SK-N-SH (cell line): ENCODE measurements at regions not wholly inside any gene's neighbourhood (a gene's known extent, or its start where the extent isn't known, plus 50 kb on each side); places are given as distances from the start of the nearest gene placed in this dataset.

Experiments
- CTCF ChIA-PET: fragments of 300-600, 350-600 bp; formaldehyde crosslinking; extraction: SDS; loops from one replicate; lab custom pipeline; 2021; lab: Yijun Ruan, JAX
- POLR2A ChIA-PET: fragments of 350-600 bp; sonication (Branson Sonifier 250); formaldehyde crosslinking; extraction: SDS; loops from one replicate; lab custom pipeline; 2020; ENCODE audit warnings: antibody characterized with exemption, inconsistent platforms; lab: Yijun Ruan, JAX
- DNase-seq: peaks from one replicate; pipeline ENCODE4 v3.0.0; 2012
- H2AFZ ChIP-seq: fragments of 200-600 bp; sonication (generic); 2 replicates; pipeline ENCODE4 v1.8.1; 2016; ENCODE audit warnings: antibody characterized with exemption, mild to moderate bottlenecking, low read depth
- H3F3A ChIP-seq: fragments of 200-600 bp; sonication (generic); replicated peaks from 2 replicates; pipeline ENCODE3; 2016; ENCODE audit warnings: antibody characterized with exemption, mild to moderate bottlenecking; ENCODE audit not compliant: insufficient read depth
- H3K27ac ChIP-seq, 2 experiments: fragments of 200-500 bp in 1 of 2; fragments of 200-600 bp in 1 of 2; sonication (Bioruptor generic) in 1 of 2; sonication (generic), shearing (Covaris generic) in 1 of 2; 2 replicates each; pipeline versions ENCODE4 v1.5.1 to v1.6.1; 2014 to 2016; ENCODE audit warnings: low read depth in 2 of 2, inconsistent platforms in 1 of 2, low read length in 1 of 2, mild to moderate bottlenecking in 1 of 2, mixed read lengths in 1 of 2
- H3K27me3 ChIP-seq: fragments of 200-600 bp; sonication (generic), shearing (Covaris generic); 2 replicates; pipeline ENCODE4 v1.6.1; 2016; ENCODE audit warnings: mixed run types; ENCODE audit not compliant: insufficient read depth
- H3K36me3 ChIP-seq, 2 experiments: fragments of 200-500 bp in 1 of 2; fragments of 200-600 bp in 1 of 2; sonication (Bioruptor generic) in 1 of 2; sonication (generic) in 1 of 2; replicated peaks in 1 of 2; 2 replicates each; pipeline versions ENCODE3 to v1.5.1; 2014 to 2016; ENCODE audit warnings: low read length in 1 of 2, mild to moderate bottlenecking in 1 of 2; ENCODE audit not compliant: insufficient read depth in 2 of 2, control insufficient read depth in 1 of 2
- H3K4me1 ChIP-seq, 2 experiments: fragments of 200-500 bp in 1 of 2; fragments of 200-600 bp in 1 of 2; sonication (Bioruptor generic) in 1 of 2; sonication (generic), shearing (Covaris generic) in 1 of 2; 2 replicates each; pipeline versions ENCODE4 v1.5.1 to v1.6.1; 2014 to 2016; ENCODE audit warnings: low read depth in 1 of 2, low read length in 1 of 2, mixed run types in 1 of 2; ENCODE audit not compliant: insufficient read depth in 2 of 2, control insufficient read depth in 1 of 2
- H3K4me2 ChIP-seq: fragments of 200-600 bp; sonication (generic), shearing (Covaris generic); 2 replicates; pipeline ENCODE4 v1.6.1; 2017; ENCODE audit warnings: mixed run types
- H3K4me3 ChIP-seq, 2 experiments: fragments of 200-500 bp in 1 of 2; fragments of 200-600 bp in 1 of 2; sonication (Bioruptor generic) in 1 of 2; sonication (generic), shearing (Covaris generic) in 1 of 2; 2 replicates each; pipeline versions ENCODE4 v1.5.1 to v1.8.1; 2014 to 2016; ENCODE audit warnings: low read depth in 2 of 2, inconsistent platforms in 1 of 2, low read length in 1 of 2, mild to moderate bottlenecking in 1 of 2, mixed read lengths in 1 of 2, moderate library complexity in 1 of 2
- H3K79me2 ChIP-seq: fragments of 200-600 bp; sonication (generic); 2 replicates; pipeline ENCODE4 v1.8.1; 2017; ENCODE audit warnings: mild to moderate bottlenecking; ENCODE audit not compliant: insufficient read depth
- H3K9ac ChIP-seq: fragments of 200-600 bp; sonication (generic); 2 replicates; pipeline ENCODE4 v1.6.1; 2017; ENCODE audit warnings: mixed run types
- H3K9me2 ChIP-seq: fragments of 200-600 bp; sonication (generic); 2 replicates; pipeline ENCODE4 v1.6.1; 2017; ENCODE audit warnings: mixed run types
- H3K9me3 ChIP-seq: fragments of 200-600 bp; sonication (generic); 2 replicates; pipeline ENCODE4 v1.6.1; 2017; ENCODE audit warnings: mixed run types, mild to moderate bottlenecking, moderate library complexity
- H4K20me1 ChIP-seq: fragments of 200-600 bp; sonication (generic); 2 replicates; pipeline ENCODE4 v1.6.1; 2017; ENCODE audit warnings: mild to moderate bottlenecking, mixed run types; ENCODE audit not compliant: insufficient read depth
- ELF1 ChIP-seq: IDR thresholded peaks from 2 replicates; pipeline ENCODE4 v1.4.0; 2012
- EP300 ChIP-seq, 2 experiments: IDR thresholded peaks; 2 replicates each; pipeline versions ENCODE4 v1.4.0 to v1.6.1; 2012; ENCODE audit warnings: borderline replicate concordance in 1 of 2, low read depth in 1 of 2, low read length in 1 of 2
- FOSL2 ChIP-seq: IDR thresholded peaks from 2 replicates; pipeline ENCODE4 v1.4.0; 2012; ENCODE audit warnings: low read depth, mild to moderate bottlenecking, moderate library complexity, borderline replicate concordance
- FOXJ3 ChIP-seq: sonication (generic); formaldehyde crosslinking; IDR thresholded peaks from 2 replicates; pipeline ENCODE4 v1.5.1; 2020; ENCODE audit warnings: mild to moderate bottlenecking, missing genetic modification reagents
- FOXM1 ChIP-seq: IDR thresholded peaks from 2 replicates; pipeline ENCODE4 v1.4.0; 2012; ENCODE audit warnings: low read depth, mild to moderate bottlenecking
- GABPA ChIP-seq: IDR thresholded peaks from 2 replicates; pipeline ENCODE4 v1.4.0; 2012; ENCODE audit warnings: low read depth, mild to moderate bottlenecking
- GATA2 ChIP-seq: sonication (generic); formaldehyde crosslinking; IDR thresholded peaks from 2 replicates; pipeline ENCODE4 v1.5.0; 2020; ENCODE audit warnings: mild to moderate bottlenecking, missing genetic modification reagents
- MAX ChIP-seq: IDR thresholded peaks from 2 replicates; pipeline ENCODE4 v1.4.0; 2012; ENCODE audit warnings: low read depth
- MEF2A ChIP-seq: IDR thresholded peaks from 2 replicates; pipeline ENCODE4 v1.4.0; 2012; ENCODE audit warnings: low read depth, borderline replicate concordance
- NFIC ChIP-seq: IDR thresholded peaks from 2 replicates; pipeline ENCODE4 v1.4.0; 2012; ENCODE audit warnings: borderline replicate concordance
- RAD21 ChIP-seq: IDR thresholded peaks from 2 replicates; pipeline ENCODE4 v1.6.1; 2012; ENCODE audit warnings: mild to moderate bottlenecking, low read length
- REST ChIP-seq: IDR thresholded peaks from 2 replicates; pipeline ENCODE4 v1.6.1; 2012; ENCODE audit warnings: mild to moderate bottlenecking, low read depth, low read length, moderate library complexity
- RXRA ChIP-seq: IDR thresholded peaks from 2 replicates; pipeline ENCODE4 v1.4.0; 2012; ENCODE audit warnings: low read depth, mild to moderate bottlenecking, borderline replicate concordance
- SIN3A ChIP-seq: IDR thresholded peaks from 2 replicates; pipeline ENCODE4 v1.6.1; 2012; ENCODE audit warnings: low read depth, mild to moderate bottlenecking, low read length, moderate library complexity, borderline replicate concordance
- SMC3 ChIP-seq: IDR thresholded peaks from 2 replicates; pipeline ENCODE4 v1.6.1; 2012; ENCODE audit warnings: low read depth, low read length, improper control_type of control experiment
- TAF1 ChIP-seq: IDR thresholded peaks from 2 replicates; pipeline ENCODE4 v1.6.1; 2012; ENCODE audit warnings: low read depth, mild to moderate bottlenecking, low read length, moderate library complexity, borderline replicate concordance
- TEAD4 ChIP-seq: IDR thresholded peaks from 2 replicates; pipeline ENCODE4 v1.4.0; 2012; ENCODE audit warnings: mild to moderate bottlenecking, borderline replicate concordance; ENCODE audit not compliant: insufficient read depth
- WGBS: methylation state at CpG from one replicate; pipeline ENCODE4 v1.1.6; 2017; ENCODE audit warnings: low lambda C conversion rate; 5-methylcytosine and 5-hydroxymethylcytosine counted together
- TF ChIP-seq, protein P1 (sequence below): fragments of 200-600 bp; sonication (generic); IDR thresholded peaks from 2 replicates; pipeline ENCODE4 v1.6.1; 2017; ENCODE audit warnings: antibody characterized with exemption, mild to moderate bottlenecking, moderate library complexity
- TF ChIP-seq, protein P2 (sequence below): IDR thresholded peaks from 2 replicates; pipeline ENCODE4; 2012

- no peak for TF ChIP-seq TEAD4
- no peak for TF ChIP-seq RAD21
- TF ChIP-seq RXRA: no peak
These were observed 259.0 kb downstream of the MN1 start (continued) for GRCh38 chr22:27542602-27543001.

DNA sequence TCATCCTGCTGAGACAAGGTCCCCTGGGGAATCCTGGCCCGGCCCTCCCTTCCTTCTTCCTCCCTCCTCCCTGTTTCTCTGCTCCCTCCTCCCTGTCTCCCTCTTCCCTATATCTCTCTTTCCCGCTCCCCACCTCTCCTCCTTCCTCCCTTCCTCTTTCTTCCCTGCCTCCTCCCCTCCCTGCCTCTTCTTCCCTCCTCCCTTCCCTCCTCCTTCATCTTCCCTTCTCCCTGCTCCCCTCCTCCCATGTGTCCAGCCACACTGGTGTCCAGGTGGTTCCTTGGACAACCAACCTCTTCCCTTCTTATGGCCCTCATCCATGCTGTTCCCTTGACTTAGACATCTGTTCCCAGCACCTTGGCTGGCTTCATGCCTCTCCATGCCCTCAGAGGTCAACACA is 258.1 kb downstream of the MN1 start:
- WGBS: 79% methylated on average over 2 of the region's 2 CpGs
- H3K9ac ChIP-seq: no peak overlapping the region
- POLR2A ChIA-PET: no interaction called here
- no peaks in the 10 kb centered on the region for H3K27me3 ChIP-seq
- H3K79me2 ChIP-seq: no peaks in the 10 kb centered on the region
- no peaks in the 10 kb centered on the region for H3K36me3 ChIP-seq
- H3K9me2 ChIP-seq: no peaks in the 10 kb centered on the region
- no peak for DNase-seq
- no peaks in the 10 kb centered on the region; a peak in 1 of 4 replicates for H3K4me1 ChIP-seq
- no peaks in the 10 kb centered on the region for H3F3A ChIP-seq
- no peaks in the 10 kb centered on the region for H4K20me1 ChIP-seq
- no peak overlapping the region for H3K4me3 ChIP-seq
- CTCF ChIA-PET: no interaction called here
- H2AFZ ChIP-seq: no peak overlapping the region
- H3K27ac ChIP-seq: no peak overlapping the region
- no peak overlapping the region for H3K4me2 ChIP-seq
- TF ChIP-seq MEF2A: no peak
- TF ChIP-seq ELF1: no peak
- TF ChIP-seq GABPA: no peak
- TF ChIP-seq, protein P1, sequence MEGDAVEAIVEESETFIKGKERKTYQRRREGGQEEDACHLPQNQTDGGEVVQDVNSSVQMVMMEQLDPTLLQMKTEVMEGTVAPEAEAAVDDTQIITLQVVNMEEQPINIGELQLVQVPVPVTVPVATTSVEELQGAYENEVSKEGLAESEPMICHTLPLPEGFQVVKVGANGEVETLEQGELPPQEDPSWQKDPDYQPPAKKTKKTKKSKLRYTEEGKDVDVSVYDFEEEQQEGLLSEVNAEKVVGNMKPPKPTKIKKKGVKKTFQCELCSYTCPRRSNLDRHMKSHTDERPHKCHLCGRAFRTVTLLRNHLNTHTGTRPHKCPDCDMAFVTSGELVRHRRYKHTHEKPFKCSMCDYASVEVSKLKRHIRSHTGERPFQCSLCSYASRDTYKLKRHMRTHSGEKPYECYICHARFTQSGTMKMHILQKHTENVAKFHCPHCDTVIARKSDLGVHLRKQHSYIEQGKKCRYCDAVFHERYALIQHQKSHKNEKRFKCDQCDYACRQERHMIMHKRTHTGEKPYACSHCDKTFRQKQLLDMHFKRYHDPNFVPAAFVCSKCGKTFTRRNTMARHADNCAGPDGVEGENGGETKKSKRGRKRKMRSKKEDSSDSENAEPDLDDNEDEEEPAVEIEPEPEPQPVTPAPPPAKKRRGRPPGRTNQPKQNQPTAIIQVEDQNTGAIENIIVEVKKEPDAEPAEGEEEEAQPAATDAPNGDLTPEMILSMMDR: no peak
- no peak for TF ChIP-seq FOSL2
- TF ChIP-seq TAF1: no peak
- TF ChIP-seq FOXM1: no peak
- no peak for TF ChIP-seq MAX
- TF ChIP-seq FOXJ3 (CRISPR knock-in tag): no peak
- no peak for TF ChIP-seq RAD21
- no peak for TF ChIP-seq NFIC
- TF ChIP-seq, protein P2, sequence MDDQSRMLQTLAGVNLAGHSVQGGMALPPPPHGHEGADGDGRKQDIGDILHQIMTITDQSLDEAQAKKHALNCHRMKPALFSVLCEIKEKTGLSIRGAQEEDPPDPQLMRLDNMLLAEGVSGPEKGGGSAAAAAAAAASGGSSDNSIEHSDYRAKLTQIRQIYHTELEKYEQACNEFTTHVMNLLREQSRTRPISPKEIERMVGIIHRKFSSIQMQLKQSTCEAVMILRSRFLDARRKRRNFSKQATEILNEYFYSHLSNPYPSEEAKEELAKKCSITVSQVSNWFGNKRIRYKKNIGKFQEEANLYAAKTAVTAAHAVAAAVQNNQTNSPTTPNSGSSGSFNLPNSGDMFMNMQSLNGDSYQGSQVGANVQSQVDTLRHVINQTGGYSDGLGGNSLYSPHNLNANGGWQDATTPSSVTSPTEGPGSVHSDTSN: no peak
- no peak for TF ChIP-seq REST
- TF ChIP-seq GATA2 (CRISPR knock-in tag): no peak
- TF ChIP-seq RXRA: no peak
- TF ChIP-seq EP300 (IDR thresholded peaks at IDR 0.05; ENCODE audit: borderline replicate concordance in 1 of 2, low read depth in 1 of 2, low read length in 1 of 2): no peak
- no peak for TF ChIP-seq SIN3A
- TF ChIP-seq SMC3: no peak
- TF ChIP-seq, all 33 proteins: peak for 0
- no peaks in the 10 kb centered on the region for H3K9me3 ChIP-seq
